ENCODE measurements at regions not wholly inside any gene's neighbourhood (a gene's known extent, or its start where the extent isn't known, plus 50 kb on each side); places are given as distances from the start of the nearest gene placed in this dataset.

- Histone ChIP-seq H3K4me1 (no peaks in the 10 kb centered on the region), H3K9me3 (no peaks in the 10 kb centered on the region), H3K27ac (no peak overlapping the region), H3K4me3 (no peak overlapping the region), H3K36me3 (no peaks in the 10 kb centered on the region), H3K27me3 (no peaks in the 10 kb centered on the region)
- DNase-seq (no peak), ATAC-seq (no peak)
- intact Hi-C loops (cut with DNase I), result no loop called here
- no peak for TF ChIP-seq CTCF (IDR thresholded peaks at IDR 0.05)
Observed at GRCh38 chr2:56473524-56473923, 289.7 kb downstream of the CCDC85A start.

- Histone ChIP-seq H3K27ac (no peak overlapping the region), H3K9me3 (no peaks in the 10 kb centered on the region), H3K4me1 (no peaks in the 10 kb centered on the region), H3K36me3 (no peaks in the 10 kb centered on the region), H3K4me3 (no peak overlapping the region), H3K27me3 (no peaks in the 10 kb centered on the region)
- intact Hi-C loops (cut with DNase I), result no loop called here
- no peak for TF ChIP-seq CTCF (IDR thresholded peaks at IDR 0.05)
- ATAC-seq (peak; percentile 46), DNase-seq (no peak)
Observed at GRCh38 chr2:56474412-56475158, 290.8 kb downstream of the CCDC85A start.

GRCh38 chr2:56475191-56475590 is 291.4 kb downstream of the CCDC85A start:
- H3K4me1 ChIP-seq, result no peaks in the 10 kb centered on the region
- H3K27ac ChIP-seq, result no peak overlapping the region
- no peak overlapping the region for H3K4me3 ChIP-seq
- no peaks in the 10 kb centered on the region for H3K9me3 ChIP-seq
- intact Hi-C loops (cut with DNase I), result no loop called here
- H3K36me3 ChIP-seq, result no peaks in the 10 kb centered on the region
- DNase-seq (no peak), ATAC-seq (no peak)
- TF ChIP-seq CTCF (IDR thresholded peaks at IDR 0.05), result no peak
- no peaks in the 10 kb centered on the region for H3K27me3 ChIP-seq

- peak; percentile 14 for ATAC-seq
Observed at GRCh38 chr2:56476509-56477071, 292.8 kb downstream of the CCDC85A start.

GRCh38 chr2:56478027-56478426 is 294.2 kb downstream of the CCDC85A start:
- ATAC-seq (no peak), DNase-seq (no peak)
- Histone ChIP-seq H3K27ac (no peak overlapping the region), H3K27me3 (no peaks in the 10 kb centered on the region), H3K4me1 (no peaks in the 10 kb centered on the region), H3K36me3 (no peaks in the 10 kb centered on the region), H3K9me3 (no peaks in the 10 kb centered on the region), H3K4me3 (no peak overlapping the region)
- intact Hi-C loops (cut with DNase I), result no loop called here
- TF ChIP-seq CTCF (IDR thresholded peaks at IDR 0.05), result no peak

More at GRCh38 chr2:56476509-56477071, 292.8 kb downstream of the CCDC85A start:
- no peak for DNase-seq
- intact Hi-C loops (cut with DNase I), result no loop called here
- Histone ChIP-seq H3K9me3 (no peaks in the 10 kb centered on the region), H3K36me3 (no peaks in the 10 kb centered on the region), H3K27me3 (no peaks in the 10 kb centered on the region), H3K27ac (no peak overlapping the region), H3K4me1 (no peaks in the 10 kb centered on the region), H3K4me3 (no peak overlapping the region)
- TF ChIP-seq CTCF (IDR thresholded peaks at IDR 0.05), result no peak
